ENCODE measurements at regions not wholly inside any gene's neighbourhood (a gene's known extent, or its start where the extent isn't known, plus 50 kb on each side); places are given as distances from the start of the nearest gene placed in this dataset.

GRCh38 chr5:107325866-107326265 lies 344.9 kb downstream of the EFNA5 start:
- H3K4me3 Mint-ChIP-seq: no peak overlapping the region
- H3K4me1 Mint-ChIP-seq (ENCODE audit: low read depth): no peaks in the 10 kb centered on the region
- H3K9me3 Mint-ChIP-seq: no peaks in the 10 kb centered on the region
- H3K27me3 Mint-ChIP-seq (ENCODE audit: low read depth): peaks cover 7% of the 10 kb centered on the region
- H3K27ac Mint-ChIP-seq: no peak overlapping the region
- no peaks in the 10 kb centered on the region for H3K36me3 Mint-ChIP-seq (ENCODE audit: low read depth)
- DNase-seq (ENCODE audit: low spot score): no peak

GRCh38 chr5:107324809-107325208 lies 345.9 kb downstream of the EFNA5 start:
- H3K4me3 Mint-ChIP-seq: no peak overlapping the region
- no peaks in the 10 kb centered on the region for H3K9me3 Mint-ChIP-seq
- no peak overlapping the region for H3K27ac Mint-ChIP-seq
- no peaks in the 10 kb centered on the region for H3K4me1 Mint-ChIP-seq (ENCODE audit: low read depth)
- no peaks in the 10 kb centered on the region for H3K36me3 Mint-ChIP-seq (ENCODE audit: low read depth)
- peaks cover 9% of the 10 kb centered on the region for H3K27me3 Mint-ChIP-seq (ENCODE audit: low read depth)
- no peak for DNase-seq (ENCODE audit: low spot score)

GRCh38 chr5:107324071-107324470 lies 346.7 kb downstream of the EFNA5 start:
- H3K9me3 Mint-ChIP-seq: no peaks in the 10 kb centered on the region
- no peak for DNase-seq (ENCODE audit: low spot score)
- no peaks in the 10 kb centered on the region for H3K4me1 Mint-ChIP-seq (ENCODE audit: low read depth)
- no peak overlapping the region for H3K4me3 Mint-ChIP-seq
- H3K36me3 Mint-ChIP-seq (ENCODE audit: low read depth): no peaks in the 10 kb centered on the region
- H3K27me3 Mint-ChIP-seq (ENCODE audit: low read depth): peaks cover 9% of the 10 kb centered on the region
- H3K27ac Mint-ChIP-seq: no peak overlapping the region

- Mint-ChIP-seq H3K36me3 (ENCODE audit: low read depth) (no peaks in the 10 kb centered on the region), H3K4me1 (ENCODE audit: low read depth) (no peaks in the 10 kb centered on the region), H3K9me3 (no peaks in the 10 kb centered on the region), H3K4me3 (no peak overlapping the region), H3K27ac (no peak overlapping the region), H3K27me3 (ENCODE audit: low read depth) (peaks cover 9% of the 10 kb centered on the region)
- no peak for DNase-seq (ENCODE audit: low spot score)
Observed at GRCh38 chr5:107323536-107323935, 347.2 kb downstream of the EFNA5 start.

- H3K4me3 Mint-ChIP-seq: no peak overlapping the region
- no peak for DNase-seq (ENCODE audit: low spot score)
- H3K4me1 Mint-ChIP-seq (ENCODE audit: low read depth): no peaks in the 10 kb centered on the region
- H3K27me3 Mint-ChIP-seq (ENCODE audit: low read depth): peaks cover 7% of the 10 kb centered on the region
- no peaks in the 10 kb centered on the region for H3K9me3 Mint-ChIP-seq
- H3K36me3 Mint-ChIP-seq (ENCODE audit: low read depth): no peaks in the 10 kb centered on the region
- no peak overlapping the region for H3K27ac Mint-ChIP-seq
Observed at GRCh38 chr5:107322936-107323335, 347.8 kb downstream of the EFNA5 start.

- peaks cover 9% of the 10 kb centered on the region for H3K27me3 Mint-ChIP-seq (ENCODE audit: low read depth)
- H3K27ac Mint-ChIP-seq: no peak overlapping the region
- H3K4me3 Mint-ChIP-seq: no peak overlapping the region
- no peaks in the 10 kb centered on the region for H3K4me1 Mint-ChIP-seq (ENCODE audit: low read depth)
- no peaks in the 10 kb centered on the region for H3K9me3 Mint-ChIP-seq
- DNase-seq (ENCODE audit: low spot score): no peak
- H3K36me3 Mint-ChIP-seq (ENCODE audit: low read depth): no peaks in the 10 kb centered on the region
Observed at GRCh38 chr5:107321906-107322305, 348.8 kb downstream of the EFNA5 start.

- no peaks in the 10 kb centered on the region for H3K4me1 Mint-ChIP-seq (ENCODE audit: low read depth)
- DNase-seq (ENCODE audit: low spot score): no peak
- H3K4me3 Mint-ChIP-seq: no peak overlapping the region
- H3K27me3 Mint-ChIP-seq (ENCODE audit: low read depth): peaks cover 16% of the 10 kb centered on the region
- no peaks in the 10 kb centered on the region for H3K9me3 Mint-ChIP-seq
- no peak overlapping the region for H3K27ac Mint-ChIP-seq
- H3K36me3 Mint-ChIP-seq (ENCODE audit: low read depth): no peaks in the 10 kb centered on the region
Observed at GRCh38 chr5:107320846-107321245, 349.9 kb downstream of the EFNA5 start.

- Mint-ChIP-seq H3K27me3 (ENCODE audit: low read depth) (peaks cover 16% of the 10 kb centered on the region), H3K27ac (no peak overlapping the region), H3K9me3 (no peaks in the 10 kb centered on the region), H3K4me1 (ENCODE audit: low read depth) (no peaks in the 10 kb centered on the region), H3K36me3 (ENCODE audit: low read depth) (no peaks in the 10 kb centered on the region), H3K4me3 (no peak overlapping the region)
- DNase-seq (ENCODE audit: low spot score): no peak
Observed at GRCh38 chr5:107320376-107320775, 350.4 kb downstream of the EFNA5 start.

GRCh38 chr5:107319901-107320300 lies 350.8 kb downstream of the EFNA5 start:
- H3K9me3 Mint-ChIP-seq: no peaks in the 10 kb centered on the region
- no peaks in the 10 kb centered on the region for H3K36me3 Mint-ChIP-seq (ENCODE audit: low read depth)
- no peak for DNase-seq (ENCODE audit: low spot score)
- H3K27me3 Mint-ChIP-seq (ENCODE audit: low read depth): peaks cover 16% of the 10 kb centered on the region
- no peaks in the 10 kb centered on the region for H3K4me1 Mint-ChIP-seq (ENCODE audit: low read depth)
- H3K27ac Mint-ChIP-seq: no peak overlapping the region
- no peak overlapping the region for H3K4me3 Mint-ChIP-seq

- Mint-ChIP-seq H3K36me3 (ENCODE audit: low read depth) (no peaks in the 10 kb centered on the region), H3K4me3 (no peak overlapping the region), H3K27ac (no peak overlapping the region), H3K4me1 (ENCODE audit: low read depth) (no peaks in the 10 kb centered on the region), H3K9me3 (no peaks in the 10 kb centered on the region), H3K27me3 (ENCODE audit: low read depth) (peaks cover 9% of the 10 kb centered on the region)
- no peak for DNase-seq (ENCODE audit: low spot score)
Observed at GRCh38 chr5:107314330-107314729, 356.4 kb downstream of the EFNA5 start.

GRCh38 chr5:107313921-107314320 lies 356.8 kb downstream of the EFNA5 start:
- Mint-ChIP-seq H3K4me1 (ENCODE audit: low read depth) (no peaks in the 10 kb centered on the region), H3K4me3 (no peak overlapping the region), H3K9me3 (no peaks in the 10 kb centered on the region), H3K27ac (no peak overlapping the region), H3K27me3 (ENCODE audit: low read depth) (peaks cover 9% of the 10 kb centered on the region), H3K36me3 (ENCODE audit: low read depth) (no peaks in the 10 kb centered on the region)
- no peak for DNase-seq (ENCODE audit: low spot score)

GRCh38 chr5:107313098-107313497 lies 357.6 kb downstream of the EFNA5 start:
- Mint-ChIP-seq H3K27me3 (ENCODE audit: low read depth) (peaks cover 9% of the 10 kb centered on the region), H3K36me3 (ENCODE audit: low read depth) (no peaks in the 10 kb centered on the region), H3K4me1 (ENCODE audit: low read depth) (no peaks in the 10 kb centered on the region), H3K27ac (no peak overlapping the region), H3K4me3 (no peak overlapping the region), H3K9me3 (no peaks in the 10 kb centered on the region)
- no peak for DNase-seq (ENCODE audit: low spot score)

GRCh38 chr5:107310181-107310580 lies 360.6 kb downstream of the EFNA5 start:
- Mint-ChIP-seq H3K4me3 (no peak overlapping the region), H3K9me3 (no peaks in the 10 kb centered on the region), H3K4me1 (ENCODE audit: low read depth) (no peaks in the 10 kb centered on the region), H3K27ac (no peak overlapping the region), H3K36me3 (ENCODE audit: low read depth) (no peaks in the 10 kb centered on the region), H3K27me3 (ENCODE audit: low read depth) (no peaks in the 10 kb centered on the region)
- no peak for DNase-seq (ENCODE audit: low spot score)

- no peak for DNase-seq (ENCODE audit: low spot score)
- H3K27ac Mint-ChIP-seq: no peak overlapping the region
- no peak overlapping the region for H3K4me3 Mint-ChIP-seq
- H3K9me3 Mint-ChIP-seq: no peaks in the 10 kb centered on the region
- H3K27me3 Mint-ChIP-seq (ENCODE audit: low read depth): no peaks in the 10 kb centered on the region
- no peaks in the 10 kb centered on the region for H3K36me3 Mint-ChIP-seq (ENCODE audit: low read depth)
- H3K4me1 Mint-ChIP-seq (ENCODE audit: low read depth): no peaks in the 10 kb centered on the region
Observed at GRCh38 chr5:107306594-107306993, 364.1 kb downstream of the EFNA5 start.

- H3K4me3 Mint-ChIP-seq: no peak overlapping the region
- no peaks in the 10 kb centered on the region for H3K9me3 Mint-ChIP-seq
- DNase-seq (ENCODE audit: low spot score): no peak
- peaks cover 1% of the 10 kb centered on the region for H3K27me3 Mint-ChIP-seq (ENCODE audit: low read depth)
- H3K4me1 Mint-ChIP-seq (ENCODE audit: low read depth): no peaks in the 10 kb centered on the region
- H3K27ac Mint-ChIP-seq: no peak overlapping the region
- no peaks in the 10 kb centered on the region for H3K36me3 Mint-ChIP-seq (ENCODE audit: low read depth)
Observed at GRCh38 chr5:107306002-107306401, 364.7 kb downstream of the EFNA5 start.

Data from T-helper 2 cell treated with Interferon-gamma antibody and Interleukin-4, amounts not matched to agents 5 μg/mL and 100 μg/mL, for 36 hours (primary cell).